H9 (cell line): ENCODE measurements at regions not wholly inside any gene's neighbourhood (a gene's known extent, or its start where the extent isn't known, plus 50 kb on each side); places are given as distances from the start of the nearest gene placed in this dataset.

Source experiments
- DNase-seq: peaks from one replicate; pipeline ENCODE4 v3.0.0-alpha.2; 2017
- H2AFZ ChIP-seq: one replicate; pipeline ENCODE4 v1.6.1; 2013; ENCODE audit warnings: mild to moderate bottlenecking, low read length, control low read depth, moderate library complexity
- H2AK5ac ChIP-seq: 2 replicates; pipeline ENCODE4 v1.6.1; 2013; ENCODE audit warnings: low read length, control low read depth, mixed read lengths; ENCODE audit not compliant: insufficient read length
- H2BK120ac ChIP-seq: one replicate; pipeline ENCODE4 v1.6.1; 2013; ENCODE audit warnings: low read depth, mild to moderate bottlenecking, low read length, control low read depth, inconsistent platforms; ENCODE audit not compliant: poor library complexity, severe bottlenecking
- H2BK12ac ChIP-seq: 2 replicates; pipeline ENCODE4 v1.6.1; 2013; ENCODE audit warnings: low read length, control low read depth, mixed read lengths, low read depth; ENCODE audit not compliant: insufficient read length
- H2BK15ac ChIP-seq: 2 replicates; pipeline ENCODE4 v1.6.1; 2013; ENCODE audit warnings: low read depth, low read length, control low read depth
- H2BK20ac ChIP-seq: one replicate; pipeline ENCODE4 v1.6.1; 2013; ENCODE audit warnings: low read depth, mild to moderate bottlenecking, low read length, control low read depth, inconsistent platforms; ENCODE audit not compliant: poor library complexity, severe bottlenecking
- H2BK5ac ChIP-seq: 2 replicates; pipeline ENCODE4 v1.6.1; 2013; ENCODE audit warnings: low read length, control low read depth, mixed read lengths; ENCODE audit not compliant: insufficient read length
- H3K14ac ChIP-seq: 2 replicates; pipeline ENCODE4 v1.6.1; 2013; ENCODE audit warnings: low read length, control low read depth; ENCODE audit not compliant: insufficient read depth
- H3K18ac ChIP-seq: 2 replicates; pipeline ENCODE4 v1.6.1; 2013; ENCODE audit warnings: low read depth, mild to moderate bottlenecking, mixed read lengths, low read length, control low read depth; ENCODE audit not compliant: insufficient read length
- H3K23ac ChIP-seq: 2 replicates; pipeline ENCODE4 v1.6.1; 2013; ENCODE audit warnings: low read length, control low read depth, mixed read lengths, low read depth; ENCODE audit not compliant: insufficient read length
- H3K23me2 ChIP-seq: 2 replicates; pipeline ENCODE4 v1.6.1; 2013; ENCODE audit warnings: low read depth, mild to moderate bottlenecking, mixed read lengths, low read length, control low read depth; ENCODE audit not compliant: insufficient read length, poor library complexity, severe bottlenecking
- H3K27ac ChIP-seq: 2 replicates; pipeline ENCODE4 v1.5.1; 2013; ENCODE audit warnings: low read length, control low read depth, mixed read lengths, low read depth; ENCODE audit not compliant: insufficient read length
- H3K27me3 ChIP-seq: 2 replicates; pipeline ENCODE4 v1.6.1; 2013; ENCODE audit warnings: low read length, control low read depth, inconsistent platforms; ENCODE audit not compliant: insufficient read depth
- H3K4ac ChIP-seq: 2 replicates; pipeline ENCODE4 v1.6.1; 2013; ENCODE audit warnings: low read depth, mild to moderate bottlenecking, control low read depth, inconsistent platforms, low read length, moderate library complexity
- H3K4me1 ChIP-seq: 2 replicates; pipeline ENCODE4 v1.6.1; 2013; ENCODE audit warnings: low read length, control low read depth, inconsistent platforms; ENCODE audit not compliant: insufficient read depth
- H3K4me2 ChIP-seq: 2 replicates; pipeline ENCODE4 v1.6.1; 2013; ENCODE audit warnings: low read length, control low read depth, mixed read lengths; ENCODE audit not compliant: insufficient read length, insufficient read depth
- H3K56ac ChIP-seq: 2 replicates; pipeline ENCODE4 v1.6.1; 2013; ENCODE audit warnings: low read depth, mild to moderate bottlenecking, mixed read lengths, low read length, control low read depth; ENCODE audit not compliant: insufficient read length
- H3K79me1 ChIP-seq: 2 replicates; pipeline ENCODE4 v1.6.1; 2013; ENCODE audit warnings: low read depth, mild to moderate bottlenecking, moderate library complexity, low read length, control low read depth, inconsistent platforms; ENCODE audit not compliant: insufficient read depth, poor library complexity, severe bottlenecking
- H3K79me2 ChIP-seq: 2 replicates; pipeline ENCODE4 v1.6.1; 2013; ENCODE audit warnings: low read length, control low read depth, inconsistent platforms; ENCODE audit not compliant: insufficient read depth
- H3K9ac ChIP-seq: 2 replicates; pipeline ENCODE4 v1.6.1; 2013; ENCODE audit warnings: low read length, control low read depth, mixed read lengths; ENCODE audit not compliant: insufficient read length; ENCODE audit errors: extremely low read depth
- H3K9me3 ChIP-seq: one replicate; pipeline ENCODE4 v1.6.1; 2013; ENCODE audit warnings: low read depth, low read length, inconsistent platforms; ENCODE audit not compliant: control insufficient read depth
- H3T11ph ChIP-seq: one replicate; pipeline ENCODE4 v1.6.1; 2013; ENCODE audit warnings: mild to moderate bottlenecking, low read length, control low read depth, inconsistent platforms
- H4K20me1 ChIP-seq: one replicate; pipeline ENCODE4 v1.6.1; 2013; ENCODE audit not compliant: control insufficient read depth, insufficient read length, insufficient read depth
- H4K5ac ChIP-seq: 2 replicates; pipeline ENCODE4 v1.6.1; 2013; ENCODE audit warnings: low read depth, mild to moderate bottlenecking, mixed read lengths, low read length, control low read depth; ENCODE audit not compliant: insufficient read length
- H4K8ac ChIP-seq: replicated peaks from 2 replicates; pipeline ENCODE4 v1.6.1; 2013; ENCODE audit warnings: low read length, control low read depth, mixed read lengths, low read depth; ENCODE audit not compliant: insufficient read length
- H4K91ac ChIP-seq: 2 replicates; pipeline ENCODE4 v1.6.1; 2013; ENCODE audit warnings: low read depth, mild to moderate bottlenecking, moderate library complexity, mixed read lengths, low read length, control low read depth; ENCODE audit not compliant: insufficient read length
- H3K27ac Mint-ChIP-seq, 3 experiments: 2 replicates in 2 of 3; 3 replicates in 1 of 3; pipeline ENCODE4 v1.8.0; 2020 to 2021; ENCODE audit warnings: mixed read lengths in 3 of 3, mild to moderate bottlenecking in 1 of 3, moderate library complexity in 1 of 3
- H3K27me3 Mint-ChIP-seq: 2 replicates; pipeline ENCODE4 v1.8.0; 2021; ENCODE audit warnings: low read depth, mild to moderate bottlenecking, moderate library complexity, mixed read lengths
- H3K36me3 Mint-ChIP-seq, 3 experiments: 2 replicates in 2 of 3; 3 replicates in 1 of 3; pipeline ENCODE4 v1.8.0; 2020 to 2021; ENCODE audit warnings: low read depth in 3 of 3, mixed read lengths in 3 of 3; ENCODE audit not compliant: insufficient read depth in 1 of 3
- H3K4me1 Mint-ChIP-seq, 2 experiments: 2 replicates each; pipeline ENCODE4 v1.8.0; 2020; ENCODE audit warnings: mixed read lengths in 2 of 2
- H3K4me3 Mint-ChIP-seq, 2 experiments: 2 replicates in 1 of 2; 3 replicates in 1 of 2; pipeline ENCODE4 v1.8.0; 2020 to 2021; ENCODE audit warnings: mild to moderate bottlenecking in 2 of 2, mixed read lengths in 2 of 2, moderate library complexity in 1 of 2
- H3K9me3 Mint-ChIP-seq, 2 experiments: 2 replicates in 1 of 2; 3 replicates in 1 of 2; pipeline ENCODE4 v1.8.0; 2020; ENCODE audit warnings: mild to moderate bottlenecking in 2 of 2, mixed read lengths in 2 of 2, moderate library complexity in 1 of 2
- CTCF ChIP-seq: fragments of 200-600 bp; sonication (generic); conservative IDR thresholded peaks from 3 replicates; pipeline ENCODE4 v1.8.0; 2021; ENCODE audit warnings: antibody characterized with exemption, mild to moderate bottlenecking
- WGBS: extraction: QIAGEN DNeasy Blood & Tissue Kit; methylation state at CpG from one replicate; pipeline ENCODE4 v1.1.7; 2013; ENCODE audit warnings: missing lambda C conversion rate, low lambda C conversion rate, mixed read lengths; ENCODE audit not compliant: insufficient read length; ENCODE audit errors: extremely low coverage; 5-methylcytosine and 5-hydroxymethylcytosine counted together

GRCh38 chr2:105515581-105516415 is 116.9 kb upstream of the FHL2 start:
- no peaks in the 10 kb centered on the region for H3K4me1 Mint-ChIP-seq
- Histone ChIP-seq H3K4me1 (no peaks in the 10 kb centered on the region), H3K23me2 (no peaks in the 10 kb centered on the region), H4K91ac (no peak overlapping the region), H2AFZ (no peak overlapping the region), H2BK5ac (no peak overlapping the region), H2BK15ac (no peak overlapping the region), H3T11ph (no peak overlapping the region), H3K14ac (no peak overlapping the region; the same call in 1 of the 2 replicates), H3K79me1 (no peaks in the 10 kb centered on the region), H2AK5ac (no peak overlapping the region), H3K27ac (no peak overlapping the region), H4K8ac (no peak overlapping the region), H4K5ac (no peak overlapping the region), H2BK120ac (no peak overlapping the region), H3K56ac (no peak overlapping the region), H3K27me3 (no peaks in the 10 kb centered on the region; the same call in 1 of the 2 replicates), H4K20me1 (no peaks in the 10 kb centered on the region), H3K4me2 (no peak overlapping the region), H3K23ac (no peak overlapping the region), H3K9me3 (no peaks in the 10 kb centered on the region), H2BK12ac (no peak overlapping the region), H2BK20ac (no peak overlapping the region), H3K18ac (no peak overlapping the region), H3K4ac (no peak overlapping the region), H3K9ac (no peak overlapping the region), H3K79me2 (no peaks in the 10 kb centered on the region)
- no peaks in the 10 kb centered on the region for H3K9me3 Mint-ChIP-seq
- H3K4me3 Mint-ChIP-seq, result no peak overlapping the region
- peaks cover 4% of the 10 kb centered on the region; the same call in 1 of the 2 replicates for H3K27me3 Mint-ChIP-seq
- H3K36me3 Mint-ChIP-seq, result no peaks in the 10 kb centered on the region
- no CpG with 5 or more reads among the region's 15 CpGs for WGBS
- no peak overlapping the region for H3K27ac Mint-ChIP-seq
- DNase-seq, result no peak
- no peak for TF ChIP-seq CTCF
